H1 (cell line): ENCODE measurements at regions not wholly inside any gene's neighbourhood (a gene's known extent, or its start where the extent isn't known, plus 50 kb on each side); places are given as distances from the start of the nearest gene placed in this dataset.

ENCODE experiments used
- CTCF ChIA-PET: fragments of 300-600 bp; sonication (Branson Sonifier 250); formaldehyde crosslinking; loops from one replicate; lab custom pipeline; 2021; ENCODE audit not compliant: partially characterized antibody; lab: Charles Lee
- POLR2A ChIA-PET: fragments of 300-600 bp; sonication (Branson Sonifier 250); formaldehyde crosslinking; loops from one replicate; lab custom pipeline; 2021; ENCODE audit warnings: inconsistent platforms; ENCODE audit not compliant: partially characterized antibody; lab: Charles Lee
- DNase-seq, 2 experiments: peaks; one replicate each; pipeline versions ENCODE4 v3.0.0 to v3.0.0-alpha.2; 2010 to 2022; ENCODE audit warnings: low spot score in 2 of 2, low read depth in 1 of 2, mixed read lengths in 1 of 2
- FAIRE-seq: peaks from 2 replicates; lab custom pipeline; 2011; peaks lifted over from hg19 to GRCh38; lab: Jason Lieb, UNC
- H2AFZ ChIP-seq: 2 replicates; pipeline ENCODE4 v1.8.1; 2012; ENCODE audit warnings: low read length, inconsistent platforms
- H2AK5ac ChIP-seq: 2 replicates; pipeline ENCODE4 v1.6.1; 2013; ENCODE audit warnings: low read depth, low read length
- H2BK120ac ChIP-seq: replicated peaks from 2 replicates; pipeline ENCODE3; 2013; ENCODE audit warnings: low read depth, low read length, inconsistent platforms
- H2BK12ac ChIP-seq: 2 replicates; pipeline ENCODE4 v1.6.1; 2013; ENCODE audit warnings: low read depth, low read length
- H2BK15ac ChIP-seq: 2 replicates; pipeline ENCODE4 v1.6.1; 2013; ENCODE audit warnings: low read length
- H2BK20ac ChIP-seq: 2 replicates; pipeline ENCODE4 v1.6.1; 2013; ENCODE audit warnings: low read length
- H2BK5ac ChIP-seq: 2 replicates; pipeline ENCODE4 v1.6.1; 2013; ENCODE audit warnings: low read depth, low read length
- H3K14ac ChIP-seq: 2 replicates; pipeline ENCODE4 v1.6.1; 2013; ENCODE audit warnings: inconsistent platforms; ENCODE audit not compliant: insufficient read length
- H3K18ac ChIP-seq: 2 replicates; pipeline ENCODE4 v1.6.1; 2013; ENCODE audit warnings: low read length; ENCODE audit errors: extremely low read depth
- H3K23ac ChIP-seq: 2 replicates; pipeline ENCODE4 v1.6.1; 2013; ENCODE audit warnings: inconsistent platforms; ENCODE audit not compliant: insufficient read length
- H3K23me2 ChIP-seq: 2 replicates; pipeline ENCODE4 v1.6.1; 2013; ENCODE audit warnings: low read depth, low read length
- H3K27ac ChIP-seq: 2 replicates; pipeline ENCODE4 v1.6.1; 2011; ENCODE audit warnings: low read depth, low read length, inconsistent platforms
- H3K27me3 ChIP-seq, 4 experiments: replicated peaks in 1 of 4; 1 replicate in 1 of 4; 2 replicates in 3 of 4; pipeline versions ENCODE4 v1.6.1 to v1.8.1; 2011 to 2013; ENCODE audit warnings: low read length in 3 of 4, mild to moderate bottlenecking in 3 of 4, inconsistent platforms in 2 of 4, mixed read lengths in 2 of 4, moderate library complexity in 1 of 4; ENCODE audit not compliant: control insufficient read depth in 3 of 4, insufficient read depth in 3 of 4; ENCODE audit errors: extremely low read depth in 1 of 4
- H3K36me3 ChIP-seq, 4 experiments: 2 replicates each; pipeline versions ENCODE4 v1.6.1 to v1.8.1; 2011 to 2013; ENCODE audit warnings: mild to moderate bottlenecking in 4 of 4, low read length in 3 of 4, moderate library complexity in 2 of 4, control low read depth in 1 of 4, inconsistent platforms in 1 of 4; ENCODE audit not compliant: insufficient read depth in 4 of 4, control insufficient read depth in 2 of 4
- H3K4ac ChIP-seq: replicated peaks from 2 replicates; pipeline ENCODE3; 2013; ENCODE audit warnings: low read length, low read depth, mixed read lengths, inconsistent platforms; ENCODE audit not compliant: insufficient read length
- H3K4me1 ChIP-seq, 4 experiments: replicated peaks in 1 of 4; 1 replicate in 1 of 4; 2 replicates in 3 of 4; pipeline versions ENCODE4 v1.6.1 to v1.8.1; 2011 to 2013; ENCODE audit warnings: low read length in 3 of 4, inconsistent platforms in 2 of 4, mixed read lengths in 1 of 4; ENCODE audit not compliant: insufficient read depth in 4 of 4, control insufficient read depth in 3 of 4
- H3K4me2 ChIP-seq, 2 experiments: 2 replicates each; pipeline versions ENCODE4 v1.6.1 to v1.8.1; 2011 to 2013; ENCODE audit warnings: low read depth in 2 of 2, low read length in 2 of 2, control low read depth in 1 of 2, inconsistent platforms in 1 of 2, mild to moderate bottlenecking in 1 of 2; ENCODE audit not compliant: insufficient read depth in 1 of 2
- H3K4me3 ChIP-seq, 4 experiments: fragments of 200-600, 300-600 bp in 1 of 4; sonication (generic), shearing (Covaris generic), sonication (Bioruptor Twin) in 1 of 4; 2 replicates each; pipeline versions ENCODE4 v1.5.1 to v1.8.1; 2011 to 2016; ENCODE audit warnings: low read length in 4 of 4, low read depth in 3 of 4, control low read depth in 2 of 4, inconsistent platforms in 2 of 4, mild to moderate bottlenecking in 2 of 4, mixed read lengths in 1 of 4, moderate library complexity in 1 of 4; ENCODE audit not compliant: insufficient read depth in 2 of 4; ENCODE audit errors: extremely low read depth in 1 of 4
- H3K56ac ChIP-seq: replicated peaks from 2 replicates; pipeline ENCODE3; 2013; ENCODE audit warnings: low read depth, mild to moderate bottlenecking, mixed read lengths, low read length, inconsistent platforms; ENCODE audit not compliant: insufficient read length
- H3K79me1 ChIP-seq: 2 replicates; pipeline ENCODE4 v1.6.1; 2013; ENCODE audit warnings: low read depth, low read length, control low read depth
- H3K79me2 ChIP-seq, 2 experiments: 2 replicates each; pipeline versions ENCODE4 v1.6.1 to v1.8.1; 2012 to 2013; ENCODE audit warnings: low read length in 2 of 2, mild to moderate bottlenecking in 2 of 2, inconsistent platforms in 1 of 2; ENCODE audit not compliant: insufficient read depth in 2 of 2, control insufficient read depth in 1 of 2
- H3K9ac ChIP-seq, 4 experiments: replicated peaks in 1 of 4; 1 replicate in 1 of 4; 2 replicates in 3 of 4; pipeline versions ENCODE4 v1.6.1 to v1.8.1; 2011 to 2013; ENCODE audit warnings: low read depth in 3 of 4, low read length in 3 of 4, control low read depth in 2 of 4, mild to moderate bottlenecking in 2 of 4, moderate library complexity in 2 of 4, inconsistent platforms in 1 of 4; ENCODE audit errors: extremely low read depth in 1 of 4
- H3K9me3 ChIP-seq, 2 experiments: 2 replicates each; pipeline versions ENCODE4 v1.6.1 to v1.8.1; 2012 to 2013; ENCODE audit warnings: mild to moderate bottlenecking in 2 of 2, moderate library complexity in 2 of 2, control low read depth in 1 of 2, inconsistent platforms in 1 of 2, low read depth in 1 of 2, low read length in 1 of 2, mixed read lengths in 1 of 2; ENCODE audit not compliant: insufficient read depth in 2 of 2
- H4K20me1 ChIP-seq, 2 experiments: replicated peaks in 1 of 2; 2 replicates each; pipeline versions ENCODE3 to v1.8.1; 2011 to 2013; ENCODE audit warnings: inconsistent platforms in 2 of 2, low read length in 2 of 2, mild to moderate bottlenecking in 1 of 2; ENCODE audit not compliant: insufficient read depth in 2 of 2, control insufficient read depth in 1 of 2
- H4K5ac ChIP-seq: 2 replicates; pipeline ENCODE4 v1.6.1; 2013; ENCODE audit warnings: low read length, low read depth, mixed read lengths, inconsistent platforms; ENCODE audit not compliant: insufficient read length
- H4K8ac ChIP-seq: 2 replicates; pipeline ENCODE4 v1.8.0; 2013; ENCODE audit warnings: mild to moderate bottlenecking, moderate library complexity, low read length, inconsistent platforms; ENCODE audit not compliant: insufficient read depth; ENCODE audit errors: extremely low read depth
- H4K91ac ChIP-seq: replicated peaks from 2 replicates; pipeline ENCODE3; 2013; ENCODE audit warnings: low read length, mixed read lengths, inconsistent platforms; ENCODE audit not compliant: insufficient read length
- CTBP2 ChIP-seq: IDR thresholded peaks from 2 replicates; pipeline ENCODE4 v1.7.0; 2011; ENCODE audit warnings: borderline replicate concordance, mild to moderate bottlenecking, moderate library complexity, mixed read lengths, low read length; ENCODE audit not compliant: insufficient read depth, insufficient read length
- EZH2 ChIP-seq: fragments of 200-600 bp; sonication (generic); IDR thresholded peaks from 2 replicates; pipeline ENCODE4 v1.7.1; 2012; ENCODE audit warnings: low read depth, mild to moderate bottlenecking, moderate library complexity, low read length, inconsistent platforms; ENCODE audit not compliant: severe bottlenecking
- SAP30 ChIP-seq: fragments of 300-600 bp; sonication (generic); IDR thresholded peaks from 2 replicates; pipeline ENCODE4 v1.7.1; 2012; ENCODE audit warnings: low read length, moderate library complexity, mild to moderate bottlenecking, inconsistent platforms; ENCODE audit not compliant: insufficient read depth, insufficient replicate concordance
- SIRT6 ChIP-seq: IDR thresholded peaks from one replicate; pipeline ENCODE4 v1.7.1; 2012; ENCODE audit warnings: low read length, inconsistent platforms
- TBP ChIP-seq: IDR thresholded peaks from 2 replicates; pipeline ENCODE4 v1.6.1; 2011; ENCODE audit warnings: low read depth, low read length, improper control_type of control experiment
- WGBS, 2 experiments: shearing (Covaris generic) in 1 of 2; methylation state at CpG; one replicate each; pipeline versions ENCODE4 v1.1.6 to v1.1.7; 2013 to 2015; ENCODE audit warnings: low lambda C conversion rate in 2 of 2, mixed read lengths in 2 of 2, inconsistent platforms in 1 of 2, low coverage in 1 of 2, missing lambda C conversion rate in 1 of 2; ENCODE audit not compliant: insufficient replicate concordance in 2 of 2, insufficient coverage in 1 of 2, insufficient read length in 1 of 2; ENCODE audit errors: extremely low coverage in 1 of 2, missing lambda C conversion rate in 1 of 2; 5-methylcytosine and 5-hydroxymethylcytosine counted together
- TF ChIP-seq, protein P1 (sequence below): IDR thresholded peaks from 2 replicates; pipeline ENCODE4 v1.6.1; 2012; ENCODE audit warnings: inconsistent platforms

DNA sequence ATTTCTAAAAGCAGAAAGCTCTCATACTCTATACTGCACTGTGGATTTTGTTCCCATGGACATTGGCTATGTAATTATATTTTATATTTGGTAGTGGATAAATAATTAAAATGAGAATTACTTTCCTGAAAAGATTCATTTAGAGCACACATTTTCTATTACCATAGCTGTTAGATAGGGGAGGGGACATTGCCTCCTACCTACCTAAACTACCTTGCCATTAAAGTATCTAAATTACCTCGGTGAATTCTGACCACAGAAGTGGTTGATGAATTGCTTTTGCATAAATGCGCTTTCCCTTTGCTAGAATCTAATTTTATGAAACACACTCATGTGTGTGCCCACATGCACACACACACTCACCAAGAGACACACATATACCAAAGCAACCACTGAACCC is 329.1 kb downstream of the MTX2 start:
- Histone ChIP-seq H2AK5ac (no peak overlapping the region), H3K14ac (no peak overlapping the region), H3K4me3 (no peak overlapping the region), H3K9ac (no peak overlapping the region), H3K4me1 (peaks cover 0 to 6% (median 0%) of the 10 kb centered on the region in 4 experiments; a peak in 2 of 7 replicates), H3K79me1 (no peaks in the 10 kb centered on the region), H2AFZ (no peak overlapping the region), H3K27ac (no peak overlapping the region), H3K23me2 (no peaks in the 10 kb centered on the region), H4K5ac (no peak overlapping the region), H2BK20ac (no peak overlapping the region), H3K4me2 (no peak overlapping the region), H3K36me3 (no peaks in the 10 kb centered on the region), H3K9me3 (no peaks in the 10 kb centered on the region), H3K23ac (no peak overlapping the region), H2BK120ac (no peak overlapping the region), H4K8ac (no peak overlapping the region), H3K4ac (no peak overlapping the region), H4K20me1 (no peaks in the 10 kb centered on the region), H3K56ac (no peak overlapping the region), H2BK12ac (no peak overlapping the region), H3K27me3 (peaks cover 0 to 2% (median 0%) of the 10 kb centered on the region in 4 experiments; a peak in 1 of 7 replicates), H2BK15ac (no peak overlapping the region), H4K91ac (no peak overlapping the region), H3K79me2 (no peaks in the 10 kb centered on the region), H2BK5ac (no peak overlapping the region), H3K18ac (no peak overlapping the region)
- FAIRE-seq (no peak), DNase-seq (no peak)
- ChIA-PET POLR2A (no interaction called here), CTCF (interaction anchor here (1.2 to 2.1 kb wide), 5 partner anchors 42 to 458 kb away, joined by 3 to 7 read pairs (median 5); no protein-coding TSS in a partner anchor)
- 96% methylated on average over 2 of the region's 2 CpGs; no CpG with 5 or more reads in 1 of the 2 experiments for WGBS, 2 experiments
- TF ChIP-seq CTBP2 (no peak), SAP30 (no peak), SIRT6 (no peak), EZH2 (no peak), TBP (no peak)
- TF ChIP-seq, protein P1, sequence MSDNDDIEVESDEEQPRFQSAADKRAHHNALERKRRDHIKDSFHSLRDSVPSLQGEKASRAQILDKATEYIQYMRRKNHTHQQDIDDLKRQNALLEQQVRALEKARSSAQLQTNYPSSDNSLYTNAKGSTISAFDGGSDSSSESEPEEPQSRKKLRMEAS = no peak
